ENCODE measurements at regions not wholly inside any gene's neighbourhood (a gene's known extent, or its start where the extent isn't known, plus 50 kb on each side); places are given as distances from the start of the nearest gene placed in this dataset.

GRCh38 chr6:6752129-6752528 lies 163.6 kb downstream of the LY86 start:
- peaks cover 5% of the 10 kb centered on the region for H3K36me3 Mint-ChIP-seq (ENCODE audit: insufficient read depth, unreplicated experiment)
- H3K4me1 Mint-ChIP-seq (ENCODE audit: low read depth, unreplicated experiment): peaks cover 8% of the 10 kb centered on the region
- intact Hi-C loops (cut with micrococcal nuclease; ENCODE audit: unreplicated experiment): no loop called here
- no peak overlapping the region for H3K4me3 Mint-ChIP-seq (ENCODE audit: low read depth, unreplicated experiment)
- BruUV-seq (replicated peaks): no TSS peak
- no peak for TF ChIP-seq CTCF (IDR thresholded peaks at IDR 0.05; ENCODE audit: unreplicated experiment)
- no peak overlapping the region for H3K27ac Mint-ChIP-seq (ENCODE audit: unreplicated experiment)
- H3K9me3 Mint-ChIP-seq (ENCODE audit: low read depth, unreplicated experiment): no peaks in the 10 kb centered on the region
- no peaks in the 10 kb centered on the region for H3K27me3 Mint-ChIP-seq (ENCODE audit: unreplicated experiment)
- CTCF ChIA-PET: no interaction called here
- DNase-seq: no peak

- intact Hi-C loops (cut with micrococcal nuclease; ENCODE audit: unreplicated experiment): no loop called here
- BruUV-seq (replicated peaks): no TSS peak
- DNase-seq: no peak
- no peak for TF ChIP-seq CTCF (IDR thresholded peaks at IDR 0.05; ENCODE audit: unreplicated experiment)
- Mint-ChIP-seq H3K27me3 (ENCODE audit: unreplicated experiment) (no peaks in the 10 kb centered on the region), H3K4me3 (ENCODE audit: low read depth, unreplicated experiment) (no peak overlapping the region), H3K4me1 (ENCODE audit: low read depth, unreplicated experiment) (peaks cover 8% of the 10 kb centered on the region), H3K9me3 (ENCODE audit: low read depth, unreplicated experiment) (no peaks in the 10 kb centered on the region), H3K27ac (ENCODE audit: unreplicated experiment) (no peak overlapping the region), H3K36me3 (ENCODE audit: insufficient read depth, unreplicated experiment) (peaks cover 5% of the 10 kb centered on the region)
- CTCF ChIA-PET: no interaction called here
Measured at GRCh38 chr6:6753301-6753700, 164.8 kb downstream of the LY86 start.

- no TSS peak for BruUV-seq (replicated peaks)
- no peak for TF ChIP-seq CTCF (IDR thresholded peaks at IDR 0.05; ENCODE audit: unreplicated experiment)
- H3K4me3 Mint-ChIP-seq (ENCODE audit: low read depth, unreplicated experiment): no peak overlapping the region
- intact Hi-C loops (cut with micrococcal nuclease; ENCODE audit: unreplicated experiment): no loop called here
- H3K9me3 Mint-ChIP-seq (ENCODE audit: low read depth, unreplicated experiment): no peaks in the 10 kb centered on the region
- no peaks in the 10 kb centered on the region for H3K36me3 Mint-ChIP-seq (ENCODE audit: insufficient read depth, unreplicated experiment)
- no peaks in the 10 kb centered on the region for H3K4me1 Mint-ChIP-seq (ENCODE audit: low read depth, unreplicated experiment)
- no peak for DNase-seq
- H3K27ac Mint-ChIP-seq (ENCODE audit: unreplicated experiment): no peak overlapping the region
- CTCF ChIA-PET: no interaction called here
- no peaks in the 10 kb centered on the region for H3K27me3 Mint-ChIP-seq (ENCODE audit: unreplicated experiment)
Measured at GRCh38 chr6:6756526-6756925, 168.0 kb downstream of the LY86 start.

- H3K27me3 Mint-ChIP-seq (ENCODE audit: unreplicated experiment): no peaks in the 10 kb centered on the region
- no peaks in the 10 kb centered on the region for H3K36me3 Mint-ChIP-seq (ENCODE audit: insufficient read depth, unreplicated experiment)
- TF ChIP-seq CTCF (IDR thresholded peaks at IDR 0.05; ENCODE audit: unreplicated experiment): no peak
- CTCF ChIA-PET: interaction anchor here (0.7 to 1.2 kb wide), 6 partner anchors 32 to 483 kb away, joined by 3 to 4 read pairs (median 3); partner anchors contain the start of gene RREB1
- BruUV-seq (replicated peaks): no TSS peak
- peaks cover 2% of the 10 kb centered on the region for H3K9me3 Mint-ChIP-seq (ENCODE audit: low read depth, unreplicated experiment)
- no peaks in the 10 kb centered on the region for H3K4me1 Mint-ChIP-seq (ENCODE audit: low read depth, unreplicated experiment)
- no peak for DNase-seq
- no peak overlapping the region for H3K4me3 Mint-ChIP-seq (ENCODE audit: low read depth, unreplicated experiment)
- intact Hi-C loops (cut with micrococcal nuclease; ENCODE audit: unreplicated experiment): no loop called here
- no peak overlapping the region for H3K27ac Mint-ChIP-seq (ENCODE audit: unreplicated experiment)
Measured at GRCh38 chr6:6758546-6758914, 170.0 kb downstream of the LY86 start.

Data from Calu3 (cell line).